NOMO-1 (cell line): ENCODE measurements at regions not wholly inside any gene's neighbourhood (a gene's known extent, or its start where the extent isn't known, plus 50 kb on each side); places are given as distances from the start of the nearest gene placed in this dataset.
"Not testable (repeated sequence)": the region's sequence is repeated elsewhere in the genome, so short reads cannot be mapped to it uniquely, and the experiment has no call there.

ENCODE experiments used
- DNase-seq, 2 experiments: peaks; one replicate each; lab custom pipeline; 2025; ENCODE audit not compliant: unreplicated experiment in 2 of 2; lab: John Stamatoyannopoulos, UW

- DNase-seq = no peak
Observed at GRCh38 chr2:180559038-180559437, 421.4 kb upstream of the UBE2E3 start.

DNA sequence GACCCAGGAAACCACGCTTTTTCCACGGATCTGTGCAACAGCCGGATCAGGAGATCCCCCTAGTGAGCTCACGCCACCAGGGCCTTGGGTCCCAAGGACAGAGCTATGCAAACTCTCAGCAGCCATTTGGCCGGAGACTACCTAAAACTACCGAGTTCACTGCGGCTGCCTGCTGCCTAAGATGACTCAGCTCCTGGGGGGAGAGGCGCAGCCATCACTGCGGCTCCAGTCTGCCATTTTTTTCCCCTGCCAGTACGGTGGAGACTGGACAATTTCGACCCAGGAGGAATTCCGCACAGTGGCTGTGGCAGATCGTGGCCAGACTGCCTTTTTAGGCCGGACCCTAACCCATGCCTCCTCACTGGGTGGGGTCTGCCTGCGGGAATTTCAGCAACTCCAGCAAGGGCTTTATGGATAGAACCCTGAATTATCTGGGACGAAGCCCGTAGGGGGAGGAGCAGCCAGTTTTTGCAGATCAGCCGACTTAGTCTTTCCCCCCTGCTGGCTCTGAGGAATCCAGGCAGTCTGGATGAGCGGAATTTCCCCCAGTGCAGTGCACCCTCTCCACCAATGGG lies 424.9 kb upstream of the UBE2E3 start:
- no peak for DNase-seq

- no peak for DNase-seq
Observed at GRCh38 chr2:180554330-180554729, 426.1 kb upstream of the UBE2E3 start.

DNA sequence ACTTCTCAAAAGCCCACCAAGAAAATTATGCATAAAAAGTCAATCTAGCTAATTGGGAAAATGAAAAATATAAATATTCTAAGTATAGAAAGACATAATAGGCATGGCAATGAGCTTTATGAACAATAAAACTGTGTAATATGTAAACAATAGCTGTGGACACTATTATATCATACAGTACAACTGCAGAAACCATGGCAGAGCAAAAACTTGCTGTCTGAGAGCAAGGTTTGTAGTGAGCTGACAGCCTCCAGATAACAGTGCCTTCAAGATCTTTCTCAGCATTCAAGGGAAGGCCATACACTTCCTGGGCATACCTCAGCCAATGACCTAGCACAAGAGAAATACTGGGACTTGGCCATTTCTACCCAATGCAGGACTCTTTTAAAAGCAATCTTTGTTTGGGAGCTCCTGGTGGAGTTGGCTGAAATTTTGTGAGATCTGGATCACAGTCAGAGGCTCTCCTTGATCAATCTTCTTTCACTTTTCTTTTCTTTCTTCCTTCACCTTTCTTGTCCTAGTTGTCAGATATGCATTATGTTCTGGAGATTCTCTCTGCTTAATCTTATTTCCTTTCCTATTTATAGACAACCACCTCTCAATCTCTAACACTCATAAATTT lies 427.2 kb upstream of the UBE2E3 start:
- no peak for DNase-seq

GRCh38 chr2:180542511-180542910 lies 437.9 kb upstream of the UBE2E3 start:
- no peak for DNase-seq

DNA sequence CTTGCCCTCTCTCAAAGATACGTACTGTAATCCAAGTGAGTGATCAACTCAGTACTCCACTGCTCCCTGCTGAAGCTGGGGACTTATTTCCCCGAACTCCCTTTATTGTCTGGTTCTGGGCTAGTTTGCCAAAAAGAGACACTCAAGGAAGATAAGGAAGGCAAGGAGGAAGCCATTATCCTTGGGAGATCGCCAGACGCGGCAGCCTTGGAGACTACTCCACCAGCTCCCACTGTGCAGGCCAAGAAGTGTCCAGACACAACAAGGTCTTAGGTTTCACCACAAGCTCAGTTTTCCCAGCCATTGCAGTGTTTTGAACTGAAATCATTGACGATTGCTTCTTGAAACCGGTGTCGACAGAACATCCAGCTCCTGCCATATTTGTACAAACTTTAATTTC lies 439.6 kb upstream of the UBE2E3 start:
- DNase-seq = no peak

- DNase-seq = peak; percentile 51 to 95
Observed at GRCh38 chr2:180539541-180539940, 440.9 kb upstream of the UBE2E3 start.

GRCh38 chr2:180535289-180535688 lies 445.1 kb upstream of the UBE2E3 start:
- DNase-seq = no peak

DNA sequence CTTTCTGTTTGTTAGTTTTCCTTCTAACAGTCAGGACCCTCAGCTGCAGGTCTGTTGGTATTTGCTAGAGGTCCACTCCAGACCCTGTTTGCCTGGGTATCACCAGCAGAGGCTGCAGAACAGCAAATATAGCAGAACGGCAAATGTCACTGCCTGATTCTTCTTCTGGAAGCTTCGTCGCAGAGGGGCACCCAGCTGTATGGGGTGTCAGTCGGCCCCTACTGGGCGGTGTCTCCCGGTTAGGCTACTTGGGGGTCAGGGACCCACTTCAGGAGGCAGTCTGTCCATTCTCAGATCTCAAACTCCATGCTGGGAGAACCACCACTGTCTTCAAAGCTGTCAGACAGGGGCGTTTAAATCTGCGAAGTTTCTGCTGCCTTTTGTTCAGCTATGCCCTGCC lies 448.6 kb upstream of the UBE2E3 start:
- not testable (repeated sequence) for DNase-seq

- DNase-seq = no peak
Observed at GRCh38 chr2:180524499-180524898, 455.9 kb upstream of the UBE2E3 start.

- peak in 1 of 2 experiments; percentile 77 for DNase-seq
Observed at GRCh38 chr2:180523621-180524340, 456.6 kb upstream of the UBE2E3 start.

DNA sequence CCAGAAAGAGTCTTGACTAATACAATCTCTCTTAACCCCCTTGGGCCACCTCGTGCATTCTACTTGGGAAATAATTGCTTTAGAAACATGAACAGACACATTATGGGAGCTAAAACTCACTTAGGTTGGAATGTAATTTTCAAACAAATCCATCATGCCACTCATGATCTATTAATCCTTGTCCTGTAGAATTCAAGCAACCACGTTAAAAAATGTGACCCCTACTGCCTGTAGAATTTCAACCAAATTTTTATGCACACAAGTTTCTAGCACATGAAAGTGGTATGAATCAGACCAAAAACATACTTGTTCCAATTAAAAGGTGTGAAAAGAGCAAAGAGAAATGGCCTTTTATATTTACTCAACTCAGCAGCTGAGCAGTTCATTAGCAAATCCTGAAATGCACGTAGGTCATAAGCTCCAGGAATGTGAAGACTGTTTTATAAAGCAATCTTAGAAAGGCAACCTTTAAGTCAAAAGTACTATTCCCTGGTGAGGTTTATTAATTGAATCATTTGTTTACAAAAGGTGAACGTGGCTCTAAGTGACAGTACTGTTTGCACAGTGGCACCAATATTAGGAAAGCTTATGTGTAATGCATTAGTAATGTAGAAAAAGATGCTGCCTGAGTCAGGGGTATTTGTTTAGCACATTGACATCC lies 459.4 kb upstream of the UBE2E3 start:
- DNase-seq = no peak

- no peak for DNase-seq
Observed at GRCh38 chr2:180520206-180520605, 460.2 kb upstream of the UBE2E3 start.

- no peak for DNase-seq
Observed at GRCh38 chr2:180519276-180519675, 461.1 kb upstream of the UBE2E3 start.

- DNase-seq = no peak
Observed at GRCh38 chr2:180516232-180516631, 464.2 kb upstream of the UBE2E3 start.

GRCh38 chr2:180513389-180513788 lies 467.0 kb upstream of the UBE2E3 start:
- DNase-seq = no peak

- DNase-seq = no peak
Observed at GRCh38 chr2:180508458-180508857, 471.9 kb upstream of the UBE2E3 start.

GRCh38 chr2:180507028-180507427 lies 473.4 kb upstream of the UBE2E3 start:
- no peak for DNase-seq

DNA sequence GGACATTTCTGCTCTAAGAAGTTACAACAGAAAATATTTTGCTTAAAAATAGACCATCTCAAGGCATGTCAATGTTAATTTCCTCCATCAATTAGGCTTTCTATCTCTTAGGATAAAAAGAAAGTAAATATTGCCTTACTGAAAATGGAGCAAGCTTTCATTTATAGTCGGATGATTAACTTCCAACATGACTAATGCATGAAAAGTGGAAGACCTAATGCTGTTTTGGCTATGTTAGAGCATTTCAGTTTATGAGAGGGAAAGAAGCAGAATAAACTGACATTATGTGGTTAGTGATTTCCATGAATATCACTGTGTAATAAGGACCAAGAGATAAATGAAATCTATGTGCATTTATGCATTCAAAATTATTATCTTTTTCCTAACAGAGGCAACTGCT lies 475.2 kb upstream of the UBE2E3 start:
- DNase-seq = no peak

DNA sequence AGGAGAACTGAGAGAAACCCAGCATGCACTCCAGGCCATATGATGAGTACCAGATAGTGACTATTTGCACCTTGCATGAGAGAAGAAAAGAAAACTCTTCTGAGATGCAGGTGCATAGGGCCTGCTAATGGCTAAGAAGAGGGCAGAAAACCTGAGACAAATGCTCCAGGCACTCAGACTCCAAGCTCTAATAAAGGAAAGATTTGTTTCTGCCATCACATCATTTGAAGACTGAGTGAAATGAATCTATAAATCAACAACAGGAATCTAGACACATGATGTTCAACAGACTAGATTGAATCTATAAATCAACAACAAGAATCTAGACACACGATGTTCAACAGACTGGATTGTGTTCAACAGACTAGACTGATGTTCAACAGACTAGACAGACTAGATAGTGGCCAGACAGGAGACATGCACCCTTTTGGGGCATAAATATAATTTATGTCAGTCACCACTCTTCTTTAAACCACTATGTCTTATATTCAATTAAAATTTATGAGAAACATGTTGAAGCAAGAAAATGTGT lies 482.7 kb upstream of the UBE2E3 start:
- DNase-seq = no peak

- no peak for DNase-seq
Observed at GRCh38 chr2:180495606-180496005, 484.8 kb upstream of the UBE2E3 start.
